GM18951 (cell line): ENCODE measurements at regions not wholly inside any gene's neighbourhood (a gene's known extent, or its start where the extent isn't known, plus 50 kb on each side); places are given as distances from the start of the nearest gene placed in this dataset.
"Not testable (repeated sequence)": the region's sequence is repeated elsewhere in the genome, so short reads cannot be mapped to it uniquely, and the experiment has no call there.

Experiments
- POLR2A ChIP-seq: IDR thresholded peaks from 4 replicates; pipeline ENCODE4 v1.6.1; 2011; ENCODE audit warnings: mild to moderate bottlenecking; ENCODE audit not compliant: insufficient read length, insufficient read depth; ENCODE audit errors: extremely low read depth
- in situ Hi-C: fragments of 300-500 bp; cut with MboI; formaldehyde crosslinking; loops from one replicate; pipeline ENCODE4 v1.12.0; 2022; ENCODE audit warnings: low sequenced_read_pairs, mixed read lengths, inconsistent platforms; ENCODE audit not compliant: unreplicated experiment

- in situ Hi-C loops, result no loop called here
- no peak for TF ChIP-seq POLR2A
Observed at GRCh38 chr4:94063084-94063483, 144.6 kb upstream of the SMARCAD1 start.

- in situ Hi-C loops, result no loop called here
- TF ChIP-seq POLR2A, result no peak
Observed at GRCh38 chr4:94068753-94069719, 138.6 kb upstream of the SMARCAD1 start.

DNA sequence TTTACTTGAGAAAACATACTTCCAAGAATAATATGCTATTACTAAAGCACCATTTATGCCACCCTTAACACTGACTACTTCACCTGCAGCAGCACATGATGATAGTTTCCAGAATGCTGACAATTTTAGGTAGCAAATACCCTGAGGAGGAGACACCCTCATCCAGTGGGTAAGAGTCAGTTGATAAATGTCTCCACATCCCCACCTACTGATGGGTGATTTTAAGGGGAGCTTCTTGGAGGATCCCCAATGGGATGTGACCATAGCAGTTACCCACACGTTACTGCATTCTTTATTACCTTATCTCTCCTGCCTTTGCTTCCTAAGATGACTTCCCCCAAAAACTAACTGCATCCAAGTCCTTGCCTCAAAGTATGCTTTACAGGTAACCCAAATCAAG is 131.2 kb upstream of the SMARCAD1 start:
- in situ Hi-C loops, result no loop called here
- no peak for TF ChIP-seq POLR2A

- TF ChIP-seq POLR2A, result no peak
- in situ Hi-C loops, result no loop called here
Observed at GRCh38 chr4:94084155-94084554, 123.5 kb upstream of the SMARCAD1 start.

DNA sequence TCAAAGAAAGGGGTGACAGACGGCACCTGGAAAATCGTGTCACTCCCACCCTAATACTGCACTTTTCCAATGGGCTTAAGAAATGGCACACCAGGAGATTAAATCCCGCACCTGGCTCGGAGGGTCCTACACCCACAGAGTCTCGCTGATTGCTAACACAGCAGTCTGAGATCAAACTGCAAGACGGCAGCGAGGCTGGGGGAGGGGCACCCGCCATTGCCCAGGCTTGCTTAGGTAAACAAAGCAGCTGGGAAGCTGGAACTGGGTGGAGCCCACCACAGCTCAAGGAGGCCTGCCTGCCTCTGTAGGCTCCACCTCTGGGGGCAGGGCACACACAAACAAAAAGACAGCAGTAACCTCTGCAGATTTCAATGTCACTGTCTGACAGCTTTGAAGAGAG is 108.5 kb upstream of the SMARCAD1 start:
- in situ Hi-C loops, result not testable (repeated sequence)

DNA sequence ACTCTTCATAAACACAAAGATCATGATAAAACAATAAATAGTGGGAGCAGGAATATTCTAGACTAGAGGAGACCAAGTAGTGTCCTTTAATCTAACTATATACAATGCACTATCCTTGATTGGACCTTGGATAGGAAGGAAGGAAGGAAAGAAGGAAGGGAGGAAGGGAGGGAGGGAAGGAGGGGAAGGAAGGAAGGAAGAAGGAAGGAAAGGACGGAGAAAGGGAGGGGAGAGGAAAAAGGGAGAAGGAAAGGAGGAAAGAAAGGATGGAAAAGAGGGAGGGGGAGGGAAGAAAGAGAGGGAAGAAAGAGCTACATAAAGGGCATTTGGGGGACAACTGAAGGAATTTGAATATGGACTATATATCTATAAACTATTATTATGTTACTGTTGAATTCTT is 95.0 kb upstream of the SMARCAD1 start:
- in situ Hi-C loops, result loop anchor here (25.0 kb wide), 1 partner anchor 325 kb away; no protein-coding TSS in a partner anchor
- no peak for TF ChIP-seq POLR2A

DNA sequence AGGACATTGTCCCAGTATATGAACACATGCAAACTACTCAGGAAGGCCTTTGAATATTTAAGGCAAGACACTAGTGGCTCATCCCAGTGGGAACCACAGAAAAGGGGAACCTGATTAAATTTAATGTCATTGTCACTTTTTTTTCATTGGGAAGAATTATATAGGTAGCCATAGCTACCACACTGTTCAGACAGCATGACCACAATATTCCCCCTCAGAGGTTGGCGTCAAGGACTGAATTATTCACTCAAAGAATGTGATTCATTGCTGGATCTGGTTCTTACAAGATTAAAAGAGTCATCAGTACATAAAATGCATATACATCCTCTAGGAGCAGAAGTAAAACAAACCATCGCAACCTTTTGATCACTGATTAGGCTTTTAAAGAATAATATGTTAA is 92.0 kb upstream of the SMARCAD1 start:
- TF ChIP-seq POLR2A, result no peak
- in situ Hi-C loops, result loop anchor here (25.0 kb wide), 1 partner anchor 328 kb away; no protein-coding TSS in a partner anchor

GRCh38 chr4:94116842-94117241 is 90.8 kb upstream of the SMARCAD1 start:
- in situ Hi-C loops, result loop anchor here (25.0 kb wide), 1 partner anchor 330 kb away; no protein-coding TSS in a partner anchor
- no peak for TF ChIP-seq POLR2A

DNA sequence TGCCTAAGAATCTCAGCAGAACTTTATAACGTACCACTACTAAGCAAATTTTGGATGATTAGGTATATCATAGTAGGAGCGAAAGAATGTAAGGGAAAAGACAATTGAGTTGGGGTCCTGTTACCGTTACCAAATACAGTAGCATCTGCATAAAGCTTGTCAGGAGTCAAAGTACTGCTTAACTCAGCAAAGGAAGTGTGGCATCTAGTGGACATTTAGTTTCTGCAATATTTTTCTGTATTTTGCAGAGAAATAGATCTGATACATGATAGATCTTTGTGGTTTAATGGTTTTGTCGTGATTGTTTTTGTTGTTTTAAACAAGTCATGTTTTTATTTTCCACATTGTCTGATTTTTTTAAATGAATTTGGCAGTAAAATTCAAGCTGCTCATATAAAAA is 81.0 kb upstream of the SMARCAD1 start:
- no peak for TF ChIP-seq POLR2A
- in situ Hi-C loops, result no loop called here

- no peak for TF ChIP-seq POLR2A
- in situ Hi-C loops, result no loop called here
Observed at GRCh38 chr4:94127707-94128328, 79.8 kb upstream of the SMARCAD1 start.

GRCh38 chr4:94131212-94131611 is 76.5 kb upstream of the SMARCAD1 start:
- no peak for TF ChIP-seq POLR2A
- in situ Hi-C loops, result no loop called here

DNA sequence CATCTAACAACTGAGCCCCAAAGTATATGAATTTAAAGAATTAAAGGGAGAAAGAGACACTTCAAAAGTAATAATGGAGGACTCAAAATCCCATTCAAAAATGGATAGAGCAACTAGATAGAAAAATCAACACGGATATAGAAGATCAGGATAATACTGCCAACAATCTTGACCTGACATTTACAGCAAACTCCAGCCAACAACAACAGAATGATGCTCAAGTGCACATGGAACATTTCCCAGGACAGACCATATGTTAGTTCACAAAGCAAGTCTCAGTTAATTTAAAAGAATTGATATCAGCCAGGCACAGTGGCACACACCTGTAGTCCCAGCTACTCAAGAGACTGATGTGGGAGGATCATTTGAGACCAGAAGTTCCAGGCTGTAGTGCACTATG is 72.0 kb upstream of the SMARCAD1 start:
- in situ Hi-C loops, result no loop called here

DNA sequence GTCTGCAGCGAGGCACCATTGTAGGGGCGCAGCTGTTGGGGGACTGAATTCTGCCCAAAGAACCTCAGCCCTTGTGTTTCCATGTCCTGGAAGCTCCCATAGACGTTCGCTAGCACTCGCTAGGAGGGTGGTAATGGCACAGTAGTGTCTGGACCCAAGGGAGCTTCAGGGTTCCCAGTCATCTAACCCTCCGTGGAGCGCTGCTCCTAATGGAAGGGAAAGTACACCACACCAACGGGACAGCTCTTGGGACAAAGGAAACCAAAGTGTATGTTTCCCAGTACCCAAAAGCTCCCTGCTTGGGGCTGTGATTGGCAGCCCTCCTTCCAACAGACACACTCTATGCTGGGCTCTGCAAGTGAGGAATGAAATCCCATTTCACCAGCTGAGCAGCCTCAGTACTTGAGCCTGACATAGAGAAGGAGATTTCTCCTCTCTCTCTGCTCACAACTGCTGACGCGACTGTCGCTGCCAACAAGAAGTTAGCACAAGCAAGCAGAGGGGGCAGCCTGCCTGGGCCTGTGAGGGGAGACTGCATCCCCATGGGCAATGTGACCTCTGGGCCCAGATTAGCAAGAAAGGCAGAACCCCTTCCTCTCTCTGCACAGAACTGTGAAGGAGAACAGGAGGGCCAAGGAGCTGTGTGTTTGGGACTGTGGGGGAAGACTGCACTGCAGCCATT is 67.6 kb upstream of the SMARCAD1 start:
- no peak for TF ChIP-seq POLR2A
- in situ Hi-C loops, result no loop called here

More for the DNA sequence above, 72.0 kb upstream of the SMARCAD1 start:
- TF ChIP-seq POLR2A, result no peak
